ENCODE measurements at regions not wholly inside any gene's neighbourhood (a gene's known extent, or its start where the extent isn't known, plus 50 kb on each side); places are given as distances from the start of the nearest gene placed in this dataset.

- no peak for DNase-seq (ENCODE audit: low read depth in 2 of 2)
Observed at GRCh38 chr13:105462098-105462497, 1073.4 kb downstream of the EFNB2 start.

GRCh38 chr13:105452895-105453294, 1082.6 kb downstream of the EFNB2 start:
- no peak for DNase-seq (ENCODE audit: low read depth in 2 of 2)

DNA sequence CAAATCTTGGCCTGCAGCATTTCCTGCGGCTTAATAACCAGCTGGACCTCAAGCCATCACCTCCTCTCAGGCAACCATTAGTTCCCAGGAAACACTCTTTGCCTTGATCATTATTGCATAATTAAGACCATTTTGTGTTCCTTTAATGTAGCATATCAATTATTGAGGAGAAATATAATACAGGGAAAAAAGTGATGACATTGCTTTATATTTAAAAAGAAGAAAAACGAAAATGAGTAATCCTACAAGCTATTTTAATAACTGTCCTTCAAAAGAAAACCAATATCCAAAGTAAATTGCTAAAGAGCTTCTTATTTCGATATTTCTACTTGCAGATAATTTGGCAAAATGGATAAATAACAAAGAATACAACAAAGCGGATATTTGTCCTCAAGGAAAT, 1084.7 kb downstream of the EFNB2 start:
- no peak for DNase-seq (ENCODE audit: low read depth in 2 of 2)

DNA sequence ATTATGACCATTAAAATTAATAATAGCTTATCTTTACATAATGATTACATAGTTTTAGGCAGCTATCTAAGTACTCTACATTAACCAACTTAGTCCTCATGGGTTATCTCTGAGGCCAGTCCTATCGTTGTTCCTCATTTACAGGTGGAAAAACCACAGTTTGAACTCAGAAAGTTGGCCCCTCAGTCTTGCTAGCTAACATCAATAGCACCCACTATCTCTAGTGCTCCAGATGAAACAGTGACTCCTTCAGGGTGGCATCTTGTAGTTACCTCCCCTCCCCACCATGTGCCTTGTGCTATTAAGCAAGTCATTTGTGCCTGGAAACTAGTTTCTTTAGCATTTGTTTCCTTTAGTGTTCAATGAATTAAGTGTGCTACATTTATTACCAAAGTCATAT, 1086.7 kb downstream of the EFNB2 start:
- DNase-seq (ENCODE audit: low read depth in 2 of 2) = no peak

DNA sequence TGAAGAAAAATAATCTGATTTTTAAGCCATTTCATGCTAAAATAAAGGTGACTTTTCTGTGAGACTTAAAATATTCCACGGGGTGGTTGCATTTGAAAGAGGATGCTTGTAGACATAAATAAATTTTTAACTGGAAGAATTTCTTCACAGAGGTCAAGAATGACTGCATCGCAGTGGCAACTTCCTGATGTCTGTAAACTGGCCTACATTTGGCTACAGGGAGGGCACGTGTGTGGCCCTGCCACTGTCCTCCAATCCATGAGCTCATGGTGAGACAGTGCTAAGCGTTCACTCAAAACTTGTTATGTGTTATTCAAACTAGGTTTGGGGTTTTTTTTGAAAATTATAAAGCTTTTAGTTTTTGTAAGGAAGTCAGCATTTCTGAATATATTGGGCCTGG, 1089.3 kb downstream of the EFNB2 start:
- DNase-seq (ENCODE audit: low read depth in 2 of 2) = no peak

GRCh38 chr13:105445796-105446195, 1089.7 kb downstream of the EFNB2 start:
- DNase-seq (ENCODE audit: low read depth in 2 of 2) = no peak

DNA sequence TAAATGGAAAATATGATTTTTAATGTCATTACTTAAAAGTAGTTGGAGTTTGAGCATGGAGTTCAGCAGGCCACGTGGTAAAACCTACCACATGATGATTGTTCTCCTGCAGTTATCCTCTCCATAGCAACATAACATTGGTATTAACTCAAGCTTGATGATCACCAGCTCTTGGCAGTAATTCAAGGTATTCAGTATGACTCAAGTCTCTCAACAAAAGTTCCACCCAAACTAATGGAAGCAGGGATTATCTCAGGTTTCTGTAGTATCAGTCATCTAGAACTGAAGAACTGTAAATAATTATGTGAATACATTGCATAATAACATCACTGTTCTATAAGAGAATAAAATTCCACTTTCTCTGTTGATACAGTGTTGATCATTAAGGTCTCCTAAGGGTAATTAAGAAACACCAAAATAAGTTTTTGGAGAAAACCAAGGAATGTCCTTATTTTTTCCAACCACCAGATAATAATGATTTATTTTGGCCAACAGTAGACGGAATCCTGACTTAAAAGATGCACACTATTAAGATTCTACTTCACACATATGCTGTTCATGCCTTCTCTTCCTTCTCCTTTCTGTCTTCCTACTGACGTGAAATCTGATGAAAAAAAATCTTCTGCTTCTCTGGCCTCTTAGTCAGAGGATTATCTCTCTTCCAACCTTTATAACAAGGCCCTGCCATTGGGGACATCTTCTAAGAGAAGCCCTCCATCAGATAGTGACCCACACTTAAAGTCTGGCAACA, 1092.3 kb downstream of the EFNB2 start:
- DNase-seq (ENCODE audit: low read depth in 2 of 2) = no peak

- no peak for DNase-seq (ENCODE audit: low read depth in 2 of 2)
Observed at GRCh38 chr13:105442040-105442439, 1093.4 kb downstream of the EFNB2 start.

- no peak for DNase-seq (ENCODE audit: low read depth in 2 of 2)
Observed at GRCh38 chr13:105441051-105441750, 1094.3 kb downstream of the EFNB2 start.

DNA sequence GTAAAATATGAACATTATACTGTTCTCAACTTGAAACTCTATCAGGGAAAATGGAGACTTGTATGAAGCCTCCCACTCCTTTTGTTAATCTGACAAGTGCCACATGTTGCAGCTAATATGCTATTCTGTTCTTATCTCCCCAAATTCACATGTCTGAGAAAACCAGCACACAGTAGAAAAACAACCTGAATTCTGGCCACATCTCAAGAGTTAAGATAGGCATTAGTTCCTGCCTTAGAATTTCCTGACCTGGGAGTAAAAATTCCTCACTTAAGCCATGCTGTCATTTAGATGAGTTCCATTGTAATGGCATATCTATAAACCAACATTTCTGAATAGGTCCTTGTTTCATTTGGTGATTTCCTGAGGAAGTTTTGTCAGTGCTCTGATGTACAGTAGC, 1098.5 kb downstream of the EFNB2 start:
- DNase-seq (ENCODE audit: low read depth in 2 of 2) = no peak

GRCh38 chr13:105432438-105432837, 1103.0 kb downstream of the EFNB2 start:
- DNase-seq (ENCODE audit: low read depth in 2 of 2) = no peak

- DNase-seq (ENCODE audit: low read depth in 2 of 2) = no peak
Observed at GRCh38 chr13:105428811-105429210, 1106.7 kb downstream of the EFNB2 start.

DNA sequence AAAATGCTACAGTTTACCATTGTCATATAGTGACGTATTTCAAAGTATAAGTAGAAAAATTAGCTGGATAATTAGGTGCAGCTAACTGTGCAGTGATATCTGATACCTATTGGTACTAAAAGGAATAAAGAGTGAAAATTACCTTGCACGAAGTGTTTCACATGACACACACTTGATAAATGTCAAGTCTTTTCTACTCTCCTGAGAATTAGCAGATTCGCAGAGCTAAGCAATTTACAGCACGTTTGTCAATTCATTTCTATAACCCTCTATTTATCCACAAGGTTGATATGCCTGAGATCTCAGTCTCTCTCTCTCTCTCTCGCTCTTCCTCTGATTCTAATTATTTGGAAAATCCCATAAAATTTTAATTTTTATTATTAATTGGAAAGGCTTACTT, 1109.0 kb downstream of the EFNB2 start:
- no peak for DNase-seq (ENCODE audit: low read depth in 2 of 2)

- DNase-seq (ENCODE audit: low read depth in 2 of 2) = no peak
Observed at GRCh38 chr13:105414639-105415038, 1120.8 kb downstream of the EFNB2 start.

GRCh38 chr13:105412171-105412570, 1123.3 kb downstream of the EFNB2 start:
- DNase-seq (ENCODE audit: low read depth in 2 of 2) = no peak

GRCh38 chr13:105410602-105411001, 1124.9 kb downstream of the EFNB2 start:
- DNase-seq (ENCODE audit: low read depth in 2 of 2) = peak in 1 of 2 experiments; percentile 2

GRCh38 chr13:105406551-105406950, 1128.9 kb downstream of the EFNB2 start:
- no peak for DNase-seq (ENCODE audit: low read depth in 2 of 2)

- DNase-seq (ENCODE audit: low read depth in 2 of 2) = no peak
Observed at GRCh38 chr13:105403086-105403485, 1132.4 kb downstream of the EFNB2 start.

DNA sequence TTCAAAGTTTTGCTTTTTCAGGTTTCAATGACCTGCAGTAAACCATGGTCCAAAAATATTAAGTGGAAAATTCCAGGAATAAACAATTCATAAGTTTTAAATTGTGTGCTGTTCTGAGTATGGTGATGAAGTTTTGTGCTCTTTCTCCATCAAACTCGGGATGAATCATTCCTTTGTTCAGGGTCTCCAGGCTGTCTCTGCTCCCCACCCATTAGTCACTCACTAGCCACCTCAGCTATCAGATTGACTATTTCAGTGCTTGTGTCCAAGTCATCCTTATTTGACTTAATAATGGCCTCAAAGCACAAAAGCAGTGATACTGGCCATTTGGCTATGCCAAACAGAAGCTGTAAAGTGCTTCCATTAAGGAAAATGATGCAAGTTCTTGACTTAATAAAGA, 1140.4 kb downstream of the EFNB2 start:
- DNase-seq (ENCODE audit: low read depth in 2 of 2) = no peak

- no peak for DNase-seq (ENCODE audit: low read depth in 2 of 2)
Observed at GRCh38 chr13:105389373-105389772, 1146.1 kb downstream of the EFNB2 start.

- no peak for DNase-seq (ENCODE audit: low read depth in 2 of 2)
Observed at GRCh38 chr13:105377452-105377851, 1158.0 kb downstream of the EFNB2 start.

DNA sequence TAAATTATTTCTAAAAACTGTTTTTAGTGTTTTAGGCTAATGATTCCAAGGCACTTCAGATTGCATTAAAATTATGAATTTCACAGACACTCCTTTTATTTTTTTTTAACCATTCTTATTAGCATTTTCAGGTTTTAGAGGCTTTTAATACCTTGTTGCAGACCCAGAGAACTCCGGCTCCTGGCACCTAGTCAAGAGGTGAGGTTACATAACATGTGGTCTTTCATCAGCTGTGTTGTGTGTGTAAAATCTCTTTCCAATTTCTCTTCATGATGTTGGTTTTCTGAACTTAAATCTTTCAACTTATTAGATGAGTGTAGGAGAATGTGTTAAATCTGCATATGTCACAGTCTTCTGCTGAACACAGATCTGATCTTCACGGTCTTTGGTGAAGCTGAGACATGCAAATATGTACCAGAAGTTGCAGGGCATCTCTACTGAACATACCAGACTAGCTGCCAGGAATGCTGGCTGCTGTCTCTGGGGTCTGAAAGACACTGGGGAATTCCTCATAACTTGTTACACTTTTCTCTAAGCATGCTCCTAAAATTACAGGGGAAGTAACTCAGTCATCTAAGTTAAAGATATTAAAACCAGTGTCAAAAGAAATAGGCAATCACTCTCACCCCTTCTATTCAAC, 1165.3 kb downstream of the EFNB2 start:
- DNase-seq (ENCODE audit: low read depth in 2 of 2) = no peak

- DNase-seq (ENCODE audit: low read depth in 2 of 2) = no peak
Observed at GRCh38 chr13:105368781-105369180, 1166.7 kb downstream of the EFNB2 start.

All from stimulated activated CD4-positive, alpha-beta T cell treated with anti-CD3 and anti-CD28 coated beads, Interleukin-12 subunit alpha, Interleukin-12 subunit beta, amount 100 ng/mL, for 24 hours (primary cell).